Liver (tissue), 3 donors: ENCODE measurements at regions not wholly inside any gene's neighbourhood (a gene's known extent, or its start where the extent isn't known, plus 50 kb on each side); places are given as distances from the start of the nearest gene placed in this dataset.
"Not testable (repeated sequence)": the region's sequence is repeated elsewhere in the genome, so short reads cannot be mapped to it uniquely, and the experiment has no call there.

ENCODE experiments used
- ATF3 ChIP-seq: IDR thresholded peaks from 2 replicates; pipeline ENCODE4 v1.6.1; 2016; ENCODE audit warnings: antibody characterized with exemption
- CTCF ChIP-seq: fragments of 150-350 bp; IDR thresholded peaks from 2 replicates; pipeline ENCODE4 v1.5.1; 2017; ENCODE audit warnings: improper control_type of control experiment, low read depth, low read length; ENCODE audit not compliant: missing input control
- FOXA1 ChIP-seq: IDR thresholded peaks from 2 replicates; pipeline ENCODE4 v1.6.1; 2016; ENCODE audit warnings: antibody characterized with exemption
- REST ChIP-seq: IDR thresholded peaks from 2 replicates; pipeline ENCODE4 v1.6.1; 2016; ENCODE audit warnings: antibody characterized with exemption, mild to moderate bottlenecking
- YY1 ChIP-seq: IDR thresholded peaks from 2 replicates; pipeline ENCODE4 v1.6.1; 2016; ENCODE audit warnings: antibody characterized with exemption, mild to moderate bottlenecking
- donor health status: healthy.
- donor health status: healthy.

- TF ChIP-seq FOXA1, CTCF, REST, YY1, ATF3: not testable (repeated sequence)
These were observed 2844.6 kb downstream of the RPIA start for GRCh38 chr2:91536109-91536508.
